ENCODE measurements at regions not wholly inside any gene's neighbourhood (a gene's known extent, or its start where the extent isn't known, plus 50 kb on each side); places are given as distances from the start of the nearest gene placed in this dataset.

GRCh38 chr10:14447094-14447839 lies 116.5 kb upstream of the FRMD4A start:
- H2AK5ac ChIP-seq (ENCODE audit: low read depth, low read length) = no peak overlapping the region

More at GRCh38 chr10:14447094-14447839, 116.5 kb upstream of the FRMD4A start:
- no peak overlapping the region for H2BK20ac ChIP-seq (ENCODE audit: low read length)
- no peak overlapping the region for H3K14ac ChIP-seq (ENCODE audit: insufficient read length)
- no peak overlapping the region for H3K56ac ChIP-seq (replicated peaks; ENCODE audit: insufficient read length, low read depth, low read length)
- peaks cover 0 to 5% of the 10 kb centered on the region in 2 experiments; a peak in 1 of 4 replicates for H3K79me2 ChIP-seq (ENCODE audit: control insufficient read depth in 1 of 2, insufficient read depth in 2 of 2, low read length in 2 of 2)
- no peaks in the 10 kb centered on the region for H3K27me3 ChIP-seq (replicated peaks in 1 of 4; ENCODE audit: control insufficient read depth in 3 of 4, extremely low read depth in 1 of 4, insufficient read depth in 3 of 4, low read length in 3 of 4)
- WGBS, 2 experiments (ENCODE audit: extremely low coverage in 1 of 2, insufficient coverage in 1 of 2, insufficient read length in 1 of 2, insufficient replicate concordance in 2 of 2, low coverage in 1 of 2, low lambda C conversion rate in 2 of 2, missing lambda C conversion rate in 1 of 2) = 91% methylated on average over 10 of the region's 10 CpGs; no CpG with 5 or more reads in 1 of the 2 experiments
- H3K23me2 ChIP-seq (ENCODE audit: low read depth, low read length) = peaks cover 6% of the 10 kb centered on the region; the same call in 1 of the 2 replicates
- H3K79me1 ChIP-seq (ENCODE audit: low read depth, low read length) = no peaks in the 10 kb centered on the region
- H2BK15ac ChIP-seq (ENCODE audit: low read length) = no peak overlapping the region
- H4K20me1 ChIP-seq (replicated peaks in 1 of 2; ENCODE audit: control insufficient read depth in 1 of 2, insufficient read depth in 2 of 2, low read length in 2 of 2) = peaks cover 0 to 1% of the 10 kb centered on the region in 2 experiments
- POLR2A ChIA-PET (ENCODE audit: partially characterized antibody) = no interaction called here
- no peak overlapping the region for H3K27ac ChIP-seq (ENCODE audit: low read depth, low read length)
- no peak overlapping the region for H3K23ac ChIP-seq (ENCODE audit: insufficient read length)
- no peak overlapping the region for H2BK120ac ChIP-seq (replicated peaks; ENCODE audit: low read depth, low read length)
- DNase-seq (ENCODE audit: low read depth in 1 of 2, low spot score in 2 of 2) (no peak), FAIRE-seq (no peak)
- no peaks in the 10 kb centered on the region for H3K9me3 ChIP-seq (ENCODE audit: insufficient read depth in 2 of 2, low read depth in 1 of 2, low read length in 1 of 2)
- CTCF ChIA-PET (ENCODE audit: partially characterized antibody) = no interaction called here
- H3K4me1 ChIP-seq (replicated peaks in 1 of 4; ENCODE audit: control insufficient read depth in 3 of 4, insufficient read depth in 4 of 4, low read length in 3 of 4) = no peaks in the 10 kb centered on the region
- no peak overlapping the region for H3K4me2 ChIP-seq (ENCODE audit: insufficient read depth in 1 of 2, low read depth in 2 of 2, low read length in 2 of 2)
- H4K5ac ChIP-seq (ENCODE audit: insufficient read length, low read depth, low read length) = no peak overlapping the region
- no peak overlapping the region for H2BK5ac ChIP-seq (ENCODE audit: low read depth, low read length)
- no peak overlapping the region for H4K8ac ChIP-seq (ENCODE audit: extremely low read depth, insufficient read depth, low read length)
- H3K9ac ChIP-seq (replicated peaks in 1 of 4; ENCODE audit: extremely low read depth in 1 of 4, low read depth in 3 of 4, low read length in 3 of 4) = no peak overlapping the region
- no peak for TF ChIP-seq PHF8 (conservative IDR thresholded peaks at IDR 0.05; ENCODE audit: low read depth, low read length)
- TF ChIP-seq RAD21 (IDR thresholded peaks at IDR 0.05 in 1 of 2, conservative IDR thresholded peaks at IDR 0.05 in 1 of 2; ENCODE audit: low read depth in 2 of 2, low read length in 2 of 2) = no peak
- no peak for TF ChIP-seq TEAD4 (IDR thresholded peaks at IDR 0.05; ENCODE audit: low read depth, low read length)
- no peak for TF ChIP-seq HDAC2 (IDR thresholded peaks at IDR 0.05; ENCODE audit: borderline replicate concordance in 1 of 2, low read depth in 2 of 2, low read length in 2 of 2)
- no peak for TF ChIP-seq TBP (IDR thresholded peaks at IDR 0.05; ENCODE audit: low read depth, low read length)
- TF ChIP-seq JUN (IDR thresholded peaks at IDR 0.05; ENCODE audit: low read depth, low read length) = no peak
- no peak for TF ChIP-seq POU5F1 (IDR thresholded peaks at IDR 0.05; ENCODE audit: low read depth, low read length)
- no peak for TF ChIP-seq BACH1 (IDR thresholded peaks at IDR 0.05; ENCODE audit: low read length)
- no peak for TF ChIP-seq POLR2A (IDR thresholded peaks at IDR 0.05; ENCODE audit: control extremely low read depth in 1 of 2, low read depth in 2 of 2, low read length in 2 of 2)
- no peak for TF ChIP-seq TAF7 (optimal IDR thresholded peaks at IDR 0.05; ENCODE audit: borderline replicate concordance, low read depth, low read length)
- no peak for TF ChIP-seq SRF (IDR thresholded peaks at IDR 0.05; ENCODE audit: low read depth, low read length)
- no peak for TF ChIP-seq HDAC6 (IDR thresholded peaks at IDR 0.05; ENCODE audit: low read depth, low read length)
- no peak for TF ChIP-seq FOSL1 (IDR thresholded peaks at IDR 0.05; ENCODE audit: insufficient read depth, low read depth, low read length)
- no peak overlapping the region for H4K91ac ChIP-seq (replicated peaks; ENCODE audit: insufficient read length, low read length)
- no peak overlapping the region for H2BK12ac ChIP-seq (ENCODE audit: low read depth, low read length)
- no peak overlapping the region for H3K4me3 ChIP-seq (ENCODE audit: extremely low read depth in 1 of 4, insufficient read depth in 2 of 4, low read depth in 3 of 4, low read length in 4 of 4)
- H3K36me3 ChIP-seq (ENCODE audit: control insufficient read depth in 2 of 4, insufficient read depth in 4 of 4, low read length in 3 of 4) = no peaks in the 10 kb centered on the region
- no peak overlapping the region for H3K4ac ChIP-seq (replicated peaks; ENCODE audit: insufficient read length, low read depth, low read length)
- no peak overlapping the region for H2AFZ ChIP-seq (ENCODE audit: low read length)
- no peak overlapping the region for H3K18ac ChIP-seq (ENCODE audit: extremely low read depth, low read length)

All from H1 (cell line).